ENCODE measurements at regions not wholly inside any gene's neighbourhood (a gene's known extent, or its start where the extent isn't known, plus 50 kb on each side); places are given as distances from the start of the nearest gene placed in this dataset.

DNA sequence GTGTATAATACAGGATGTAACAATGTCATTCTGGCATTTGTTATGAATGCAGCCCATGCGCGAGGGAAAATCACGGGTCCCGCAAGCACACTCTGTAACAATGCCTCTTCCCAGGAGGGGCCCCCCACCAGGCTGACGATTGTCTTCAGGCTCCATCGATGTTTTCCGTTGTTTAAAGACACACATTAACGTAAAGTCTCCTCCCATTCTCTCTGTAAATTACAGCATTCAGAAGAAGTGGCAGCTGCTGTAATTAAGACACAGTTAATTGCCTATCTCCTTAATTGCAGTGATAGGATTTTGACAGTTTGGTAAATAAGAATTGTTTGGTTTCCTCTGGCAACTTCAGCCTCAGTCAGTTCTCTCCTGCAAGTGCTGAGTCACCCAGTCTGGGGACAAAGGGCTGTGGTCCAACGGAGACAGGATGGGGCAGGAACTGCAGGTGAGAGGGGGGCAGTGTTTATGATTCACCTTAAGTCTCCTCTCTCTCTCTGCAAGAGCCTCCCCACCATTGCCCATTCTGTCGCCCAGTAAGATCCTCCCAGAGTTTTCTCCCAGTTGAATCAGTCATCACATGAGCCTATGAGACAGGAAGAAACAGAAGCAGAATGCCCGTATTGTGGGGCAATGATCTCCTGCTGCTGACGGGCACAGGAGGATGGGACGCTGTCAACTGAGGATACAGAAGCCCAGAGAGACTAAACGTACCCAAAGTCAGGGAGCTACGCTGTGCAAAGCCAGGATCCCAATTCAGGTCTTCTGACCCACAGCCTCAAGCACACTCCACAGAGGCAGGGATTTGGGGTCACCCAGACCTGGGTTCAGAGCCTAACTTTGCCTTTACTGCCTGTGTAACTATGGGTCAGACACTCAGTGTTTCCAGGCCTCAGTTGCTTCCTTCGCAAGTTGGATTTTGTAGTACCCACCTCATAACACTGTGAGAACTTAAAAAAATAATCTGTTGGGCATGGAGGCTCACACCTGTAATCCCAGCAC is 110.0 kb downstream of the ADSS2 start:
- peak; percentile 69 for DNase-seq (ENCODE audit: low spot score)

DNA sequence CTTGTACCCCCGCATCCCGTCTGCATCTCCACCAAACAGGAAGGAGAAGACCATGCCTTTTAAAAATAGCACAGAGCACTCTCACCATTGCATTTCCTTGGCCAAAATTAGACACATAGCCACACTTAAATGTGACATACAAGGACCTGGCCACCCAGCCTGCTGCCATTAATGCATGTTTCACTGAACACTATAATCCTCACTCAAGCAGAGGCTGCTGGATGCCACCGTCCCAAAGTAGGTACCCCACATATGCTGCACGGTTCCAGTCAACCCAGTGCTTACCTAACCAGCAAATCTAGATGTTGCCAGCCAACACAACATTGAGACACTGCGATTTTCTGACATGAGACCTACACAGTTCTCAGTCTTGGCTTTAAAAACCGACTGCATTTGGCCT is 107.7 kb downstream of the ADSS2 start:
- no peak for DNase-seq (ENCODE audit: low spot score)

- DNase-seq (ENCODE audit: low spot score): no peak
These were observed 104.6 kb downstream of the ADSS2 start for GRCh38 chr1:244346972-244347618.

DNA sequence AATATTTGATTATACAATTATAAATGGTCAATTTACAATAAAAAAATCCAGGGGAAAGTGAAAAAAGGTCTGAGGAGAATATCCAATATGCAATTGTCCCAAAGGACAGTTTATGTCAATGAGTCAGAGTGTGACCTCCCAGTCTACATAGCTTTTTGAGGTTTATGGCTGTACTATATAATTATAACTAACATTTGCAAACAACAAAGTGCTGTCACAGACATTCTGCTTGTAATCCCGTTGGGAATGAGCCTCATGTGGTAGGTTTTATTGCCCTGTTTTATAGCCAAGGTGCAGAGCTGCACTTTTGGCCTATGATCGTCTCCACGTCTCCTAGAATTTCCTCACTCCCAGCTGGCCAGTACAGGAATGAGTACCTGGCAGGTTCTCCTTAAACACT is 103.8 kb downstream of the ADSS2 start:
- peak; percentile 49 for DNase-seq (ENCODE audit: low spot score)

GRCh38 chr1:244349103-244349531 is 102.6 kb downstream of the ADSS2 start:
- DNase-seq (ENCODE audit: low spot score): no peak

- DNase-seq (ENCODE audit: low spot score): no peak
These were observed 102.1 kb downstream of the ADSS2 start for GRCh38 chr1:244349581-244350001.

- DNase-seq (ENCODE audit: low spot score): no peak
These were observed 101.7 kb downstream of the ADSS2 start for GRCh38 chr1:244350027-244350426.

DNA sequence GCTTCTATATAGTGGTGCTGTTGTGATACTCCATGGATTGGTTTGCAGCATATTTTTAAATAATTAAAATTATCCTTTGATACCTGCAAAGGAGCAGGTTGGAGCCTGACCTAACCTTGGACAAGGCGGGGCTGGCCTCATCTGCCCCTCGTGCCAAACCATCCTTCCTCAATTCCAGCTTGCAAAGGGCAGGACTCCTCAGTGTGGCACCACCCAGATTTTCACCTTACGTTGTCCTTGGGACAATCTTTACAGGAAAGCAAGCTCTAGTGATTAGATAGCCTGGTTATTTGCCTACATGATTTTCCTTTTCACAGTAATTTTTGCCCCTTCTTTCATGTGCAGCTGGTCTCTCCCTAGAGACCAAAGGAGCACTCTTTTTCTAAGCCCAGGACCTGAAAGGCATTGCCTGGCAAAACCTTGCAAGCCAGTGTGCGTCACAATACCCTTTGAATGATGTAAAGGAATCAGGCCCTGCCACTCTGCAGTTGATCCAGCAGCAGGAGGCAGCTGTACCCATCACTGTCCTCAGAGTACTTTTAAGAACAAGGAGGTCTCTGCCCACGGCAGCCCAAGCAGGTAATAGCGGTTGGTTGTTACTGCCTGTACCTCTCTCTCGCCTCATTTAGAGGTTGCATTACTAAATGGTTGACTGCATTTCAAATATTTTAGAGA is 99.4 kb downstream of the ADSS2 start:
- no peak for DNase-seq (ENCODE audit: low spot score)

GRCh38 chr1:244353551-244354091 is 98.1 kb downstream of the ADSS2 start:
- DNase-seq (ENCODE audit: low spot score): peak; percentile 76

- DNase-seq (ENCODE audit: low spot score): no peak
These were observed 96.9 kb downstream of the ADSS2 start for GRCh38 chr1:244354810-244355278.

DNA sequence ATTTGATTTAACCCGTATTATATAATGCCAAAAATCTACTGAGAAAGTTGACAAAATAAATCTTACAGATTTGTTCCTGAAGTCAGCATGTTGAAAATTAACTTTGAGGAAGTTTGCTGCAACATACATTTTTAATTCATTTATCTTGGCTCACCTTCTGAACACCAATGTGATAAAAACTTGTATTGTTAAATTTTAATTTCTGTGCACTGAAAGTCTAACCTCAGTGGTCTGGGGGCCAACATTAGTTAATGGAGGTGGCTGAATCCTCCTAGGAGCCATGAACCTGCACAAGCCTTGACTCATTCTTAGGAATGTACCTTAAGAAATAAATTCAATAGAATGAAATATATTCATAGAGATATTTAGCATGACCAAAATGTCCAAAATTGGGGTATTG is 95.3 kb downstream of the ADSS2 start:
- no peak for DNase-seq (ENCODE audit: low spot score)

Measured in HT-29 (cell line).